ENCODE measurements at regions not wholly inside any gene's neighbourhood (a gene's known extent, or its start where the extent isn't known, plus 50 kb on each side); places are given as distances from the start of the nearest gene placed in this dataset.
A peak's percentile ranks its signal among the peaks of the same experiment; 100 is the strongest.
"Not testable (repeated sequence)": the region's sequence is repeated elsewhere in the genome, so short reads cannot be mapped to it uniquely, and the experiment has no call there.

GRCh38 chr13:46498650-46499049 is 54.3 kb upstream of the LRCH1 start:
- no peak overlapping the region for H3K4me3 ChIP-seq (ENCODE audit: low read depth, low read length)
- DNase-seq (ENCODE audit: low read depth) = no peak
- in situ Hi-C loops (cut with HindIII; ENCODE audit: low sequenced_read_pairs) = no loop called here
- TF ChIP-seq CTCF (IDR thresholded peaks at IDR 0.05; ENCODE audit: low read depth, low read length, missing control alignments) = no peak

DNA sequence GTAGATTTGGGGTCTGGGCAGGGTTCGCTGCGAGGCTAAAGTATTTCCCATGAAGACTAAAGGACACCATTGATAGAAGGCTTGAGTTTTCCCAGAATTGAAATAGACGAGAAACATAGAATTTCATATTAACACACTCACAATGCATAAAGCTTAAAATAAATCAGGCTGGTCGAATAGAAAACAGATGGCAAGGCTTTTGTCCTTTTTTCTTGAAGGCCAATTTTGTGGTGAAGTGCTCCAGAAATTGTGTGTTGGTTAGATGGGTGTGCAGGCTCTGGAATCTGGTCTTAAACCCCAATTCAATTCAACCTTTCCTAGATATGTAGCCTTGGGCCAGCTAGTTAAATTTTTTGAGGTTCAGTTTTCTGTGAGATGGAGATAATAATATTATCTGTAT is 56.9 kb upstream of the LRCH1 start:
- H3K4me3 ChIP-seq (ENCODE audit: low read depth, low read length) = no peak overlapping the region
- no peak for DNase-seq (ENCODE audit: low read depth)
- TF ChIP-seq CTCF (IDR thresholded peaks at IDR 0.05; ENCODE audit: low read depth, low read length, missing control alignments) = no peak
- in situ Hi-C loops (cut with HindIII; ENCODE audit: low sequenced_read_pairs) = no loop called here

DNA sequence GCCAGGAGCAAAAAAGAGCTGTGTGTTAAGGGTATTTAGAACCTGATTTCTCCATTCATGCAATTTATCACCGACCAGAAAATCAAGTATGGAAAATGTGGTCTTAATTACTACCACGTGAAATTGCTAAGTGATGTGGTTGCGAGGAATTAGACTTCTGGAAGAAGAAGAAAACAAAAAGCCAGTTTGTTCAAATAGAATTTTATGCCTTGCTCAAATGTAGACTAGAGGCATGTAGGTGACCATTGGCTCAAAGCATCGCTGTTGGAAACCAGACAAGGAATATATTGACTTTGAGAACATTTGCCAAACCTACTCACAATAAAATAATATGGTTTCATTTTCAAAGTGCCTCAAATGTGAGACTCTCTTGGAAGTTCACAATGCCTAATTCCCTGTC is 57.3 kb upstream of the LRCH1 start:
- DNase-seq (ENCODE audit: low read depth) = peak; percentile 53
- H3K4me3 ChIP-seq (ENCODE audit: low read depth, low read length) = no peak overlapping the region
- TF ChIP-seq CTCF (IDR thresholded peaks at IDR 0.05; ENCODE audit: low read depth, low read length, missing control alignments) = no peak
- in situ Hi-C loops (cut with HindIII; ENCODE audit: low sequenced_read_pairs) = no loop called here

DNA sequence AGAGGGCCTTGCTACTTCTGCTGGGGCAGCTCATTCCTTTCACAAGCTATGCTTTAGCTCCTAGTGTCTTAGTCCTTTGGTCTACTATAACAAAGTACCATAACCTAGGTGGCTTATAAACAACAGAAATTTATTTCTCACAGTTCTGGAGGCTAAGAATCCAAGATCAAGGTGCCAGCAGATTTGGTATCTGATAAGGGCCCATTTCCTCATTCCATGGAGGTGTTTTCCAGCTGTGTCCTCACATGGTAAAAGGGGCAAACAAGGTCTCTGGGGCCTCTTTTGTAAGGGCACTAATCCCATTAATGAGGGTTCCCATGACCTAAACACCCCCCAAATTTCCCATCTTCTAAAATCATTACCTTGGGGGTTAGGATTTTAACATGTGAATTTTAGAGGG is 57.9 kb upstream of the LRCH1 start:
- H3K4me3 ChIP-seq (ENCODE audit: low read depth, low read length) = no peak overlapping the region
- no peak for TF ChIP-seq CTCF (IDR thresholded peaks at IDR 0.05; ENCODE audit: low read depth, low read length, missing control alignments)
- in situ Hi-C loops (cut with HindIII; ENCODE audit: low sequenced_read_pairs) = no loop called here
- DNase-seq (ENCODE audit: low read depth) = no peak

- peak; percentile 49 for DNase-seq (ENCODE audit: low read depth)
- no peak overlapping the region for H3K4me3 ChIP-seq (ENCODE audit: low read depth, low read length)
- TF ChIP-seq CTCF (IDR thresholded peaks at IDR 0.05; ENCODE audit: low read depth, low read length, missing control alignments) = peak; percentile 57
- in situ Hi-C loops (cut with HindIII; ENCODE audit: low sequenced_read_pairs) = no loop called here
Observed at GRCh38 chr13:46492946-46493345, 60.0 kb upstream of the LRCH1 start.

- DNase-seq (ENCODE audit: low read depth) = no peak
- in situ Hi-C loops (cut with HindIII; ENCODE audit: low sequenced_read_pairs) = no loop called here
- H3K4me3 ChIP-seq (ENCODE audit: low read depth, low read length) = no peak overlapping the region
- TF ChIP-seq CTCF (IDR thresholded peaks at IDR 0.05; ENCODE audit: low read depth, low read length, missing control alignments) = no peak
Observed at GRCh38 chr13:46491641-46492040, 61.3 kb upstream of the LRCH1 start.

DNA sequence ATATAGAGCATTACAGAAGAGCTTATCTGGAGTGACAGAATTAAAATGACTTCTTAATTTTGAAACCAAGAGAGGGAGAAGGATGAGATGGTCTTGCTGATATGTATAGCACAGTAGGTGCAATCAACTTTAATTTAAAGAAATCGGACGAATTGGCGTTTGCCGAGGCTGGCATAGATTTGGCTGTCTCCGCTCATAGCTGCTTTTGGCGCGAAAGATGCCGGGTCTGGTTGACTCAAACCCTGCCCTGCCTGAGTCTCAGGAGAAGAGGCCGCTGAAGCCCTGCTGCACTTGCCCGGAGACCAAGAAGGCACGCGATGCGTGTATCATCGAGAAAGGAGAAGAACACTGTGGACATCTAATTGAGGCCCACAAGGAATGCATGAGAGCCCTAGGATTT is 62.3 kb upstream of the LRCH1 start:
- DNase-seq (ENCODE audit: low read depth); in situ Hi-C loops (cut with HindIII; ENCODE audit: low sequenced_read_pairs); H3K4me3 ChIP-seq (ENCODE audit: low read depth, low read length): not testable (repeated sequence)
